NCI-H1694 treated with DMSO at 0.1 percent for 48 hours (cell line): ENCODE measurements at regions not wholly inside any gene's neighbourhood (a gene's known extent, or its start where the extent isn't known, plus 50 kb on each side); places are given as distances from the start of the nearest gene placed in this dataset.

Experiments used
- DNase-seq: peaks from one replicate; lab custom pipeline; 2025; lab: John Stamatoyannopoulos, UW

GRCh38 chr11:80255021-80255420 lies 814.2 kb upstream of the TENM4 start:
- no peak for DNase-seq

GRCh38 chr11:80241766-80242165 lies 800.9 kb upstream of the TENM4 start:
- no peak for DNase-seq

DNA sequence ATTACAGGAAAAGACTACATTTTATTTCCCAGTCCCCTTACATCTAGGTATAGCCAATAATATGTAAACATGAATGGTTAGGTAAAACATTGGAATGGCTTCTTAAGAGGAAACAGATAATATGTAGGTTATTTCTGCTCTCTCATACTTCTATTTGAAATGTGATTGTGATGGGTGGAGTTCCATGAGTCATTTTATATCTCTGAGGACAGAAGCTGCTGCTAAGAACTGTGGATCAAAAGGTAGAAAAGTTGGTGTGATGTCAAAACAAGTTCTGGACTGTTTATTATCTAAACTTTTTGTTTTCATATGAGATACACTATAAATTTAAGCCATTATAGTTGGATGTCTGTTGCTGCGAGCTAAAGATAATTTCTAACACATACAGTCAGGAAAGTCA lies 799.4 kb upstream of the TENM4 start:
- DNase-seq = no peak

DNA sequence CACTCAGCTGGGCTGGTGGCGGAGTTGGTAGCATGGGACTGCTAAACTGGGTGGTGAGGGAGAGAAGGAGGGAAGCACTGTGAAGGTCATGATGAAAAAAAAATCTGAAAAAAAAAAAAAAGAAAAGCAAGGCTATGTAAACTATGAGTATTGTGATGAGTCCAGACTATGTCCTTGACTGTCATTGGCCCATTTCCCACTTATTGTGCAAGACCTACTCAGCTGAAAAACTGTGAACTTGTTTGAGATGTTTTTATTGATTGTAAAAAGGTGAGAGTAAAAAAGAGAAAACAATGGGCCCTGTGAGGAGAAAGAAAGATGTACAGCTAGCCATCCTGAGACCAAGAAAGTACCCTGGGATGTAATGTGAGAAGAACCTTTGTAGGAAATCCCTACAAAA lies 798.4 kb upstream of the TENM4 start:
- DNase-seq = no peak

GRCh38 chr11:80227915-80228314 lies 787.1 kb upstream of the TENM4 start:
- no peak for DNase-seq

DNA sequence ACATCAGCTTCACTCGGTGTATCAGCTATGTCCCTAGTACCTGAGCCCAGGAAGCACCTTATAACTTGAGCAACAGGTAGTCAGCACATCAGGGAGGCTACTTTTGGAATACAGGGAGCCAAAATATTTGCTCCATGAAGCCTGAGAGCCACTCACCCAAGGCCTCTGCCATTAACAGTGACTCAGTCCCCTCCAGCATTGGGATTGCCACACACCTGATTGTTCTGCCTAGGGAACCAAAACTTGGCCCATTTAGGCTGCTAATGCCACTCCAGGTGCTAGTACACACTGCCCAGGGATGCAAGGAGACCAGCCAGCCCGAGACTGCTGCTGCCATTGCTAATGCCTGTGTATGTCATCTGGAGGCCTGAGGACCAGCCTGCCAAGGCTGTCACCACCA lies 773.6 kb upstream of the TENM4 start:
- DNase-seq = no peak

- no peak for DNase-seq
Observed at GRCh38 chr11:80211673-80212072, 770.8 kb upstream of the TENM4 start.

DNA sequence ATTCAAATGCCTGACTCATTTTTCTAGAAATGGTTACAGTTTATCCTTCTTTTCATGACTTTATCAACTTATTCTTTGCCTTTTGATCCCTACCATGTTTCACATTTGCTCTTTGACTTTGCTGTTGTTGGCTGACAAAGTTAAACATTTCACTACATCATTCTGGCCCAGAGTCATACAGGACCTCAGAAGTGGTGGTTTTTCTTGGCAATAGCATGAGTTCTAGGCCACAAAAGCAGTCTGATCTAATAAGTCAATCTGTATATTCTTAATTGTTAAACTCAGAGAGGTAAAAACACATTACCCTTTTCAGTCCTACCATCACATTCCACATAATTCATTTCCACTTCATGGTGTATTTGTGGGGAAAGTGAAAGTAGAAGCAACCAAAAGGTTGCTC lies 763.2 kb upstream of the TENM4 start:
- no peak for DNase-seq

DNA sequence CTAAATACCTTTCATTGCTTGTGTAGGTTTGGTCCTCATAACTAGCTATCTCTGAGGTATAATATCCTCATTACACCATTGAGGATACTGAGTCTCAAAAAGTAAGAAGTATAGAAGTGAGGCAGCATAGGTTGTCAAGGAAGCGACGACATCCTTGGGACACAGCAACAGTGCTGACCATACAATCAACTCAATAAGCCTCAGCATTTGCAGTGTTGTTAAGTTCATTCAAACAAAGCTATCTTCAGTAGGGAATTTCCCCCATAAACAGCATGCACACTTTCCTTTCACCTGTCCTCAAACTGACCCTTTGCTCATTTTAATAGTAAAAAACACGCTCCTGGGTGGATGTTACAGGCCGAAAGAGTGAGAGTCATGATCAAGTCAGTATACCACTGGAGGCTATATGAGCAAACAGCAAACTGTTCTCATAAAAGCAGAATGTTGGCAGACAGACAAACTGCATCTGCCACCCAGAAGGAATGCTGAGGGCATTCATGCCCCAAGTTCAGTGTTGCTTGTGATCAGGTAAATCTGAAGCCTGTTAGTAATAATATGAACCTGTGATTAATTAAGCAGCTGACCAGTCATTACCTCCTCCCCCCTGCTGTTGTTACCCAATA lies 756.2 kb upstream of the TENM4 start:
- DNase-seq = no peak

GRCh38 chr11:80196041-80196440 lies 755.2 kb upstream of the TENM4 start:
- no peak for DNase-seq

GRCh38 chr11:80194625-80195024 lies 753.8 kb upstream of the TENM4 start:
- DNase-seq = no peak

- DNase-seq = no peak
Observed at GRCh38 chr11:80194016-80194415, 753.2 kb upstream of the TENM4 start.

DNA sequence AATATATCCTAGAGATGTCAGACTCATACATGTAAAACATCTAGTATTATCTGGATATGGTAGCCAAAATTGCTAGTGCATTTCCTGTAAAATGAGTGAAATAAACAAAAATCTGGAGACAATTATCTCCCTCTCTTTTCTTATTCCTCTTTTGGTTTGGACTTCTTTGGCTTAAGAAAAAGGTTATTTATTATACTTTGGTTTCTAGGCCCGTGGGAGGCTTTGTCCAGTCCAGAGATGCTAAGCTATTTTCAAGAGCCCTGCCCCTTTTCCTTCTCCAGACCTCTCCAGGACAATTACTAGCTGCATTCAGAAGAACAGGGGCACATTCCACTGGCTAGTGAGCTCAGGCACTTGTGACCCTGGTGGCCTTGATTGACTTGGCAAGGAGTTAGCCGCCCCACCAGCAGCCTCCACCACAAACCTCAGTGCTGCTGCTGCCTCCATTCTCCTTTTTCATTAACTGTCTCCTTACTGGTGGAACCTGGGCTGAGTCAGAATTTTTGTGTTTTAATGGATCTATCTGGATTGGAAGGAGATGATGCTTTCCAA lies 747.3 kb upstream of the TENM4 start:
- no peak for DNase-seq

DNA sequence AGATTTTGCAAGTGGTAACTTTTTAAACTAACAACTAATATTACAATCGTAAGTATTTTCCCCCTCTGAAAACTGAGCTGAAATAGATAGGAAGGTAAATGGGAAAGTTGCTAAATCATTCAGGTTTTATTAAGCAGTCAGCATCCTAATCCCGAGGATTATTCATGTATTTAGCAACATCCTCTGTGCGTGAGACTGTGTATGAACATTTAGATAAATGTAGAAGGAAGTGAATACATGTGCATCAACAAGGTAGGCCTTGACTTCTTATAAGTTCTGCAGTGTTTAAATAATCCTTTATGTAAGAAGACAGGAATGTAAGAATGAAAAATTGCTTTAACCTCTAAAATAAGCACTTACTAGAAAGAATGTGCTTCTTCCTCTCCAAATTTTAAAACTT lies 745.9 kb upstream of the TENM4 start:
- no peak for DNase-seq

DNA sequence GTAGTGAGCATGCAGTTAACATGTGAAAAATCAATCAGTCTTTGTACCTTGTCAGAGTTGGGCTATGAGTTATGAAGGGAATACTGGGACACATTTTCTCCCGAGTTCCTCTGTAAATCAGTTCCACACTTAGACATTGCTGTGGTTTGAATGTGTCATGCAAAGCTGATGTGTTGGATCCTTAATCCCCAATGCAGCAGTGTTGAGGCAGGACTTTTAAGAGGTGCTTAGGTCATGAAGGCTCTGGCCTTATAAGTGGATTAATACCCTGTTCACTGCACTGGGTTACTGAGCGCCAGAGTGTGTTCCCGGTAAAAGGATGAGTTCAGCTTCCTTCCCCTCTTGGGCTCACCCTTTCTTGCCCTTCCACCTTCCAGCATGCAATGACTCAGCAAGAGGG lies 742.1 kb upstream of the TENM4 start:
- DNase-seq = no peak

DNA sequence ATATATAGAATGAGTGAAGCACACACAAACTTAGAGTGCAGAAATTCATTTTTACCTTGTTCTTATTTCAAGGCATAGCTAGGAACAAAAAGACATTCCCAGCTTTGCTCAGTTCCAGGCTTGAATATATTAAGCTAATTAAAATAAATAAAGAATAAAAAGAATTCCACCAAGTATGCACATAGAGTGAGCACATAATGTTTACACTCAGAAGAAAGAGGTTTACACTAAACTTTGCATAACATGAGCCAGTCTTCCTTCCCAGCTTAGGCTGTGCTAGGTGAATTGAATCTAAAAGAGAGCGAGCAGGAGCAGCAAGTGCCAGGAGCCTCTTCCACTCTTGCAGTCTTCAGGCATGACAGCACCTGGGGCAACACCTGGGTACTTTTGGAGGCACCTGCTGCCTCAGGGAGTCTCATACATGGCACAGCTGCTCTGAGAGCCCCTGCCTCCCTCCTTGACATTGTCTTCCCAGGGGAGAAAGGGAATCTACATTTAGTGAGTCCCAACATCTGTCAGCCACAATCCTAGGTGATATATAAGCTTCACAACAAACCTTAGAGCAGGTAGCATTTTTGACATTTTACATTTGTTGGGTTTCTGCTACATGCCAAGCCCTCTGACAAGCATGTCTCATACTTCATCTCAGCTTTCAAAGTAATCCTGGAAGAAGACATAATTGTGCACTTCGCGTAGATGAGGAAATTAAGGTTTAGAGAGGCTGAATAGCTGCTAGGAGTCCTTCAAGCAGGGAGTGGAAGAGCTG lies 732.7 kb upstream of the TENM4 start:
- no peak for DNase-seq

GRCh38 chr11:80168796-80169195 lies 728.0 kb upstream of the TENM4 start:
- no peak for DNase-seq

- DNase-seq = no peak
Observed at GRCh38 chr11:80167766-80168165, 726.9 kb upstream of the TENM4 start.

GRCh38 chr11:80165744-80166143 lies 724.9 kb upstream of the TENM4 start:
- DNase-seq = no peak

DNA sequence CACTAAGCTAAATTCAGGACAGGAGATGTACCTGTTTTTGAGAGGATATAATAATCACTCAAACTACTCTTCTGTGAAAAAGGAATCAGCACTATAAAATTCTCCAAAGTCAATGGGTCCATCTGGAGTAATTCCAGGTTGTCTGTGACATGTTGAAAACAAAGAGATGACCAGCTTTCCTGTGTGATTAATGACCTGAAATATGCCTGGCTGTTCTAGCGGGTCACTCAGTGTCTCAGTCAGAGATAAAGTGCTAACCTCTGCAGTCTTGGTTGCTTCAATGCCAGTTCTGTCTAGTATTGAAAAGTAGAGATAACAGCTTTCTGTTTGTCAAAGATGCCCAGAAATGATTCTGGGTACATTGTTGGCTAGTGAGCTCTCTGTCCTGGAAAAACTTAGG lies 722.6 kb upstream of the TENM4 start:
- DNase-seq = no peak

GRCh38 chr11:80163011-80163410 lies 722.2 kb upstream of the TENM4 start:
- DNase-seq = no peak

- DNase-seq = no peak
Observed at GRCh38 chr11:80162387-80162786, 721.6 kb upstream of the TENM4 start.

DNA sequence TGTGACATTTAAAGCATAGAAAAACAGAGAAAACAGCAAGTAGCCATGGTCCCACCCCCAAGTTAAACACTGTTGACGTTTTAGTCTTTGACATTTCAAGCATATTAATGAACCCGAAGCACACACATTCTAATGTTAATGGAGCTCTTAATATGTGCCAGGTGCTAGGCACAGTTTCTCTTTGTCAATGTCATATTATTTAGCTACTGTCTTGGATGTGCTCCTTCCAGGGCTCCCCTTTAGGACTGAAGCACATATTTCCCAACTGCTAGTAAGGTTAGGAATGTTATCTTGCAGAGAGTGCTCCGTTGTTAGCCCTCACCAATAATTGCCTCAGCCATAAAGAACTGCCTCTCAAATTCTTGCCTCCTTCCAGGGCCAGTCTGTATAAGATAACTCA lies 716.6 kb upstream of the TENM4 start:
- DNase-seq = no peak

DNA sequence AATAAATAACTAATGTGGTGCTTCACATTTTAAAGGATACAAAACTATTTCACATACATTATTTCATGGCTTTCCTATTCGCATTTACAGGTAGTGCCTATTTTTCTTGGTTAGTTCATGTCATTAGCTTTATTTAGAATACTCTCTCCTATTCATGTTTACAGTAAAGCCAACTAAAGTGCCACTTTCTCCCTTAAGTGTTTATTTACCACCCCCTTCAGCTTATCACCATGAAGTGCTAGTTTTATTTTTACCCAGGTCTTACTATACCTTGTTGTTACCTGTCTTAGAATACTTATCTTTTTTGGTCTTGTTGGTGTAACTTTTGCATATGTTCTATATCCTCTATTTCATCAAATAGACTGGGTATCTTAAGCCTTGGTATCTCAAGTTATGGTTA lies 715.2 kb upstream of the TENM4 start:
- no peak for DNase-seq
